Neural crest cell (in vitro differentiated cells): ENCODE measurements at regions not wholly inside any gene's neighbourhood (a gene's known extent, or its start where the extent isn't known, plus 50 kb on each side); places are given as distances from the start of the nearest gene placed in this dataset.
A peak's percentile ranks its signal among the peaks of the same experiment; 100 is the strongest.

Experiments
- DNase-seq: peaks from one replicate; pipeline ENCODE4 v3.0.0; 2021; ENCODE audit warnings: low read depth, mixed read lengths, low spot score
- H3K27ac Mint-ChIP-seq: one replicate; pipeline ENCODE4 v1.8.0; 2021; ENCODE audit warnings: mild to moderate bottlenecking, mixed read lengths; ENCODE audit not compliant: unreplicated experiment
- H3K27me3 Mint-ChIP-seq: 2 replicates; pipeline ENCODE4 v1.8.0; 2021; ENCODE audit warnings: low read depth, mild to moderate bottlenecking, mixed read lengths
- H3K36me3 Mint-ChIP-seq: 2 replicates; pipeline ENCODE4 v1.8.0; 2021; ENCODE audit warnings: low read depth, mild to moderate bottlenecking, mixed read lengths
- H3K4me1 Mint-ChIP-seq: 2 replicates; pipeline ENCODE4 v1.8.0; 2021; ENCODE audit warnings: mixed read lengths
- H3K4me3 Mint-ChIP-seq: one replicate; pipeline ENCODE4 v1.8.0; 2021; ENCODE audit warnings: mild to moderate bottlenecking, mixed read lengths
- H3K9me3 Mint-ChIP-seq: 2 replicates; pipeline ENCODE4 v1.8.0; 2021; ENCODE audit warnings: mixed read lengths
- CTCF ChIP-seq: fragments of 200-600 bp; sonication (generic); conservative IDR thresholded peaks from 2 replicates; pipeline ENCODE4 v1.5.0; 2021; ENCODE audit warnings: antibody characterized with exemption, mild to moderate bottlenecking

DNA sequence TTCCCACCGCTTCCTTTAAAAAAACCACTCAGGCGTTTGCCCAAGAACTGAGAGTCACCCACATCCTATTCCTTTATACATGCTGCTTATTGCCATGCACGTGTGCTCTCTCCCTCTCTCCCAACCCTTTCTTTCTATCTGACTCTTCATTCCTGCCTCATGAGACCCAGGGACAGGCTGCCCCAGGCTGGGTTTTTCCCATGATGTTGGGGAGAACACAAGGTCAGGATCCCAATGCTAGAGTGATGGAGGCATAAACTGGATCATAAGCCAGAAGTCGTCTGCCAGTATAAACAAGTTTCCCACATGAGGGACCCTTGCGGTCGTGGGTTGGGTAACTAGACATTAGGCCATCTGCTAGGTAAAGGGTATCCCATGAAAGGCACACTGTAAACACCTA, 64.9 kb downstream of the CD2 start:
- no peaks in the 10 kb centered on the region for H3K9me3 Mint-ChIP-seq
- H3K4me1 Mint-ChIP-seq, result peaks cover under 1% of the 10 kb centered on the region
- H3K27ac Mint-ChIP-seq, result no peak overlapping the region
- no peak for TF ChIP-seq CTCF
- peaks cover 2% of the 10 kb centered on the region for H3K36me3 Mint-ChIP-seq
- no peak for DNase-seq
- no peak overlapping the region for H3K4me3 Mint-ChIP-seq
- no peaks in the 10 kb centered on the region for H3K27me3 Mint-ChIP-seq

GRCh38 chr1:116820369-116820768, 66.1 kb downstream of the CD2 start:
- no peaks in the 10 kb centered on the region for H3K27me3 Mint-ChIP-seq
- H3K4me1 Mint-ChIP-seq, result peaks cover 13% of the 10 kb centered on the region
- no peak for DNase-seq
- no peak overlapping the region for H3K27ac Mint-ChIP-seq
- TF ChIP-seq CTCF, result no peak
- H3K9me3 Mint-ChIP-seq, result peaks cover 3% of the 10 kb centered on the region
- H3K36me3 Mint-ChIP-seq, result no peaks in the 10 kb centered on the region
- no peak overlapping the region for H3K4me3 Mint-ChIP-seq

DNA sequence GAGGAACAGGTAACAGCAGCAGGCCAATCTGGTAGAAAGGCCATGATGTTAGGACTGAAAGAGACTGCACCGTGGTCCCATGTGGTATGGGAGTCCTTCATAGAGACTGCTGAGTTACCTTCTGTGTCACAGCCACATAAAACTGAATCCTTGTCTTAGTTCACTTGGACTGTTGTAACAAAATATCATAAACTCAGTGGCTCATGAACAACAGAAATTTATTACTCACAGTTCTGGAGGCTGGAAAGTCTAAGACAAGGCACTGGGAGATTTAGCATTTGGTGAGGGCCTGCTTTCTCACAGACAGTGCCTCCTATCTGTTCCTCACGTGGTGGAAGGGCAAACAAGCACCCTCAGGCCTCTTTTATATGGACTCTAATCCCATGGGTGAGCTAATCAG, 67.5 kb downstream of the CD2 start:
- Mint-ChIP-seq H3K27me3 (no peaks in the 10 kb centered on the region), H3K27ac (no peak overlapping the region), H3K4me1 (peaks cover 24% of the 10 kb centered on the region), H3K4me3 (no peak overlapping the region), H3K9me3 (peaks cover 3% of the 10 kb centered on the region), H3K36me3 (no peaks in the 10 kb centered on the region)
- TF ChIP-seq CTCF, result no peak
- DNase-seq, result no peak

DNA sequence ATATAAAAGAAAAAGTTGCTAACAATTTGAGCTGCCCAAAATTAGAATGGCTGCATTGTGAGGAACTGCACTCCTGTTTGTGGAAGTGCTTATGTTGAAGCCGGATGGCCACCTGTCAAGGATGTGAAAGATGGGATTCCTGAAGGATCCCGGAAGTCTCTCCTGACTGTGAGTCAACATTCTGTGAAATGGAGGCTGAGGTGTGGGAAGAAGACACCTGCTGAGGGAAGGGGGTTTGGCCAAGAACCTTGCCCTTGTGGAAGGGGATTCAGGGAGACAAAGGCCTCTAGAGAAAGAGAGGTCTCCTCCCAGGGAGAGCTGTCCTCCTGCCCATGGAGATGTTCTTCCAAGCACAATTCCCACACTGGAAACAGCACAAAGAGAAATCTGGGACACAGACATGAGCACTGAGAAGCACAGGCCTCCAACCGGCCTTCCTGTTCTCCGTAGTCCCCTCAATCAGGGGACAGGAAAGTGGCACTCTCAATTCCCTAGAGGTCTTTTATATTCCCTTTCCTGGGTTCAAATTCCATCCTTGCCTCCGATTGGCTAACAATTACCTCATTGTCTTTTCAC, 70.5 kb downstream of the CD2 start:
- peaks cover 31% of the 10 kb centered on the region for H3K4me1 Mint-ChIP-seq
- H3K36me3 Mint-ChIP-seq, result no peaks in the 10 kb centered on the region
- no peak for DNase-seq
- no peaks in the 10 kb centered on the region for H3K27me3 Mint-ChIP-seq
- H3K27ac Mint-ChIP-seq, result peak overlapping the region; percentile 37
- peaks cover 6% of the 10 kb centered on the region for H3K9me3 Mint-ChIP-seq
- TF ChIP-seq CTCF, result no peak
- no peak overlapping the region for H3K4me3 Mint-ChIP-seq

- Mint-ChIP-seq H3K27ac (peak overlapping the region; percentile 95), H3K27me3 (no peaks in the 10 kb centered on the region), H3K9me3 (peaks cover 6% of the 10 kb centered on the region), H3K36me3 (no peaks in the 10 kb centered on the region), H3K4me1 (peaks cover 31% of the 10 kb centered on the region), H3K4me3 (no peak overlapping the region)
- TF ChIP-seq CTCF, result no peak
- DNase-seq, result no peak
These were observed 71.0 kb downstream of the CD2 start for GRCh38 chr1:116825207-116825719.
